HepG2 (cell line): ENCODE measurements at regions not wholly inside any gene's neighbourhood (a gene's known extent, or its start where the extent isn't known, plus 50 kb on each side); places are given as distances from the start of the nearest gene placed in this dataset.

ENCODE experiments used
- ATAC-seq: fragments of 200-7000 bp; cut with Tn5 transposase; 3 replicates; pipeline ENCODE4 v1.9.1; 2020; ENCODE audit warnings: mild to moderate bottlenecking, moderate library complexity
- BruUV-seq: library from RNA; stranded (reverse); fragments of 400-500 nt; replicated peaks from 2 replicates; lab custom pipeline; 2021; lab: Mats Ljungman, UMichigan
- CTCF ChIA-PET: fragments of 300-600 bp; formaldehyde crosslinking; extraction: SDS; loops from one replicate; lab custom pipeline; 2021; ENCODE audit warnings: low total read pairs, inconsistent platforms, low intra/inter-chr PET ratio; lab: Yijun Ruan, JAX
- POLR2A ChIA-PET: fragments of 350-600 bp; sonication (Branson Sonifier 250); formaldehyde crosslinking; loops from one replicate; lab custom pipeline; 2020; ENCODE audit warnings: antibody characterized with exemption, inconsistent platforms; lab: Yijun Ruan, JAX
- DNase-seq: peaks from one replicate; pipeline ENCODE4 v3.0.0-alpha.2; 2015; ENCODE audit warnings: low spot score
- FAIRE-seq: peaks from 3 replicates; lab custom pipeline; 2011; peaks lifted over from hg19 to GRCh38; lab: Jason Lieb, UNC
- H2AFZ ChIP-seq: one replicate; pipeline ENCODE4 v1.6.1; 2011; ENCODE audit warnings: low read length, inconsistent platforms
- H3K27ac ChIP-seq: fragments of 300-600 bp; 3 replicates; pipeline ENCODE4 v1.8.0; 2011; ENCODE audit warnings: mixed run types, mild to moderate bottlenecking, mixed read lengths, low read length, inconsistent platforms; ENCODE audit not compliant: insufficient read depth; ENCODE audit errors: extremely low read length
- H3K27me3 ChIP-seq, 2 experiments: fragments of 200-600 bp in 1 of 2; 2 replicates in 1 of 2; 3 replicates in 1 of 2; pipeline versions ENCODE4 v1.6.0 to v1.8.0; 2011; ENCODE audit warnings: low read length in 2 of 2, mild to moderate bottlenecking in 2 of 2, moderate library complexity in 2 of 2, inconsistent platforms in 1 of 2; ENCODE audit not compliant: insufficient read depth in 2 of 2, control insufficient read depth in 1 of 2
- H3K36me3 ChIP-seq, 2 experiments: fragments of 200-600 bp in 1 of 2; replicated peaks in 1 of 2; 2 replicates in 1 of 2; 3 replicates in 1 of 2; pipeline versions ENCODE4 v1.5.1 to v1.8.0; 2011; ENCODE audit warnings: low read length in 2 of 2, inconsistent platforms in 1 of 2; ENCODE audit not compliant: insufficient read depth in 2 of 2, control insufficient read depth in 1 of 2
- H3K4me1 ChIP-seq: 2 replicates; pipeline ENCODE4 v1.5.1; 2012; ENCODE audit warnings: low read length, inconsistent platforms; ENCODE audit not compliant: insufficient read depth
- H3K4me2 ChIP-seq: 2 replicates; pipeline ENCODE4 v1.6.0; 2011; ENCODE audit warnings: low read depth, low read length, inconsistent platforms
- H3K4me3 ChIP-seq, 3 experiments: fragments of 200-600 bp in 1 of 3; sonication (generic), shearing (Covaris generic) in 1 of 3; replicated peaks in 1 of 3; 2 replicates each; pipeline ENCODE4 v1.5.1; 2011 to 2016; ENCODE audit warnings: low read length in 3 of 3, inconsistent platforms in 2 of 3, low read depth in 2 of 3, mild to moderate bottlenecking in 2 of 3, control low read depth in 1 of 3, mixed read lengths in 1 of 3; ENCODE audit not compliant: insufficient read depth in 1 of 3
- H3K79me2 ChIP-seq: one replicate; pipeline ENCODE4 v1.6.1; 2011; ENCODE audit warnings: low read length, inconsistent platforms; ENCODE audit not compliant: insufficient read depth
- H3K9ac ChIP-seq: 2 replicates; pipeline ENCODE4 v1.6.0; 2011; ENCODE audit warnings: mild to moderate bottlenecking, low read depth, low read length, inconsistent platforms; ENCODE audit not compliant: insufficient read depth
- H3K9me3 ChIP-seq: 2 replicates; pipeline ENCODE4 v1.5.1; 2012; ENCODE audit warnings: mild to moderate bottlenecking, low read length
- H4K20me1 ChIP-seq: 2 replicates; pipeline ENCODE4 v1.6.0; 2011; ENCODE audit warnings: inconsistent platforms, mild to moderate bottlenecking, low read length, moderate library complexity; ENCODE audit not compliant: insufficient read depth
- ATF7-NPFF ChIP-seq: sonication (generic); formaldehyde crosslinking; IDR thresholded peaks from 2 replicates; pipeline ENCODE4 v1.8.1; 2023; ENCODE audit warnings: mild to moderate bottlenecking, low read depth, missing genetic modification reagents, moderate library complexity
- CENPX ChIP-seq: sonication (generic); formaldehyde crosslinking; IDR thresholded peaks from 2 replicates; pipeline ENCODE4 v1.9.0; 2021; ENCODE audit warnings: mild to moderate bottlenecking, missing genetic modification reagents, moderate library complexity
- HNF1B ChIP-seq: sonication (generic); formaldehyde crosslinking; IDR thresholded peaks from 2 replicates; pipeline ENCODE4 v1.5.1; 2020; ENCODE audit warnings: mild to moderate bottlenecking, moderate library complexity, missing genetic modification reagents
- MNT ChIP-seq: fragments of 450-650 bp; IDR thresholded peaks from 2 replicates; pipeline ENCODE4 v1.6.1; 2016
- ZBTB10 ChIP-seq: sonication (generic); formaldehyde crosslinking; IDR thresholded peaks from 2 replicates; pipeline ENCODE4 v1.4.0; 2020; ENCODE audit warnings: missing genetic modification reagents, borderline replicate concordance
- ZFP37 ChIP-seq: sonication (generic); formaldehyde crosslinking; IDR thresholded peaks from 2 replicates; pipeline ENCODE4 v1.4.0; 2020; ENCODE audit warnings: missing genetic modification reagents, borderline replicate concordance
- ZHX1 ChIP-seq: sonication (generic); formaldehyde crosslinking; IDR thresholded peaks from 2 replicates; pipeline ENCODE4 v1.8.1; 2022; ENCODE audit warnings: low read depth, mild to moderate bottlenecking, missing genetic modification reagents
- ZNF329 ChIP-seq: sonication (generic); formaldehyde crosslinking; IDR thresholded peaks from 2 replicates; pipeline ENCODE4 v1.9.0; 2021; ENCODE audit warnings: low read depth, mild to moderate bottlenecking, missing genetic modification reagents
- ZNF350 ChIP-seq: sonication (generic); formaldehyde crosslinking; IDR thresholded peaks from 2 replicates; pipeline ENCODE4 v1.4.0; 2020; ENCODE audit warnings: mild to moderate bottlenecking, low read depth, missing genetic modification reagents, borderline replicate concordance
- ZNF589 ChIP-seq: sonication (generic); formaldehyde crosslinking; conservative IDR thresholded peaks from 2 replicates; pipeline ENCODE4 v1.8.0; 2022; ENCODE audit warnings: mild to moderate bottlenecking, moderate library complexity, missing genetic modification reagents
- ZNF800 ChIP-seq: sonication (generic); formaldehyde crosslinking; IDR thresholded peaks from 2 replicates; pipeline ENCODE4 v1.4.0; 2020; ENCODE audit warnings: missing genetic modification reagents
- ZZZ3 ChIP-seq: sonication (generic); formaldehyde crosslinking; IDR thresholded peaks from 2 replicates; pipeline ENCODE4 v1.4.0; 2020; ENCODE audit warnings: missing genetic modification reagents, mild to moderate bottlenecking, borderline replicate concordance
- WGBS: methylation state at CpG from one replicate; pipeline ENCODE4 v1.1.6; 2017; ENCODE audit warnings: low lambda C conversion rate; 5-methylcytosine and 5-hydroxymethylcytosine counted together
- in situ Hi-C: cut with HindIII; loops from 2 replicates; pipeline ENCODE4 v1.10.0; 2017; ENCODE audit warnings: low pct_unique_long_range_greater_than_20kb; ENCODE audit not compliant: extremely low pct_ligation_motif_present
- intact Hi-C: fragments of 100-400 bp; cut with micrococcal nuclease; formaldehyde crosslinking; loops from one replicate; pipeline ENCODE4 v1.10.0; 2022; ENCODE audit not compliant: unreplicated experiment

GRCh38 chr18:61272793-61273192, 60.4 kb upstream of the CDH20 start (continued):
- TF ChIP-seq ZHX1 (CRISPR knock-in tag) (no peak), ZFP37 (CRISPR knock-in tag) (no peak)

- Histone ChIP-seq H3K27me3 (no peaks in the 10 kb centered on the region), H3K4me3 (no peak overlapping the region), H3K9ac (no peak overlapping the region), H3K79me2 (no peaks in the 10 kb centered on the region), H3K36me3 (no peaks in the 10 kb centered on the region), H3K9me3 (peaks cover 20% of the 10 kb centered on the region), H3K4me1 (no peaks in the 10 kb centered on the region), H3K4me2 (no peak overlapping the region), H4K20me1 (no peaks in the 10 kb centered on the region), H3K27ac (no peak overlapping the region), H2AFZ (no peak overlapping the region)
- ATAC-seq (no peak), DNase-seq (no peak), FAIRE-seq (no peak)
- ChIA-PET CTCF (no interaction called here), POLR2A (no interaction called here)
- in situ Hi-C loops (no loop called here), intact Hi-C loops (no loop called here)
- no TSS peak for BruUV-seq
- WGBS, result 22% methylated on average over 3 of the region's 3 CpGs
- TF ChIP-seq ZZZ3 (CRISPR knock-in tag) (no peak), ZBTB10 (no peak), ZNF589 (no peak), ZNF350 (CRISPR knock-in tag) (no peak), HNF1B (no peak), CENPX (no peak), ZNF800 (CRISPR knock-in tag) (no peak), ATF7-NPFF (no peak), ZNF329 (CRISPR knock-in tag) (no peak), MNT (no peak)
Observed at GRCh38 chr18:61273533-61273932, 59.7 kb upstream of the CDH20 start.
